GM18868 (cell line): ENCODE measurements at regions not wholly inside any gene's neighbourhood (a gene's known extent, or its start where the extent isn't known, plus 50 kb on each side); places are given as distances from the start of the nearest gene placed in this dataset.
"Not testable (repeated sequence)": the region's sequence is repeated elsewhere in the genome, so short reads cannot be mapped to it uniquely, and the experiment has no call there.

Source experiments
- ATAC-seq: cut with Tn5 transposase; IDR thresholded peaks from one replicate; pipeline ENCODE4 v1.9.1; 2021; ENCODE audit warnings: mild to moderate bottlenecking, moderate library complexity; ENCODE audit not compliant: unreplicated experiment

- ATAC-seq: no peak
Observed at GRCh38 chr13:111491659-111492058, 171.2 kb downstream of the TEX29 start.

GRCh38 chr13:111492341-111492950 lies 172.0 kb downstream of the TEX29 start:
- ATAC-seq: no peak

GRCh38 chr13:111492958-111493357 lies 172.5 kb downstream of the TEX29 start:
- ATAC-seq: no peak

GRCh38 chr13:111493468-111493867 lies 173.0 kb downstream of the TEX29 start:
- ATAC-seq: no peak

GRCh38 chr13:111494641-111495040 lies 174.2 kb downstream of the TEX29 start:
- no peak for ATAC-seq

GRCh38 chr13:111501596-111502535 lies 181.4 kb downstream of the TEX29 start:
- ATAC-seq: not testable (repeated sequence)

- ATAC-seq: no peak
Observed at GRCh38 chr13:111502957-111503356, 182.5 kb downstream of the TEX29 start.

- ATAC-seq: no peak
Observed at GRCh38 chr13:111503376-111503775, 182.9 kb downstream of the TEX29 start.

GRCh38 chr13:111503905-111504695 lies 183.7 kb downstream of the TEX29 start:
- ATAC-seq: no peak

GRCh38 chr13:111505175-111505777 lies 184.8 kb downstream of the TEX29 start:
- ATAC-seq: no peak

GRCh38 chr13:111506125-111506524 lies 185.7 kb downstream of the TEX29 start:
- ATAC-seq: no peak

- ATAC-seq: no peak
Observed at GRCh38 chr13:111506621-111507020, 186.2 kb downstream of the TEX29 start.

- ATAC-seq: no peak
Observed at GRCh38 chr13:111508164-111508870, 187.9 kb downstream of the TEX29 start.

GRCh38 chr13:111508902-111509509 lies 188.6 kb downstream of the TEX29 start:
- no peak for ATAC-seq

GRCh38 chr13:111510502-111511218 lies 190.2 kb downstream of the TEX29 start:
- ATAC-seq: no peak

- ATAC-seq: no peak
Observed at GRCh38 chr13:111511219-111511732, 190.8 kb downstream of the TEX29 start.

- ATAC-seq: no peak
Observed at GRCh38 chr13:111511805-111512504, 191.5 kb downstream of the TEX29 start.

- no peak for ATAC-seq
Observed at GRCh38 chr13:111512707-111513106, 192.3 kb downstream of the TEX29 start.
